GM21737 (cell line): ENCODE measurements at regions not wholly inside any gene's neighbourhood (a gene's known extent, or its start where the extent isn't known, plus 50 kb on each side); places are given as distances from the start of the nearest gene placed in this dataset.
"Not testable (repeated sequence)": the region's sequence is repeated elsewhere in the genome, so short reads cannot be mapped to it uniquely, and the experiment has no call there.

Source experiments
- ATAC-seq: cut with Tn5 transposase; IDR thresholded peaks from one replicate; pipeline ENCODE4 v1.9.1; 2021; ENCODE audit warnings: mild to moderate bottlenecking, moderate library complexity; ENCODE audit not compliant: unreplicated experiment

GRCh38 chr5:124892185-124892848 is 145.9 kb upstream of the ZNF608 start:
- no peak for ATAC-seq

- no peak for ATAC-seq
Measured at GRCh38 chr5:124894541-124894940, 148.1 kb upstream of the ZNF608 start.

GRCh38 chr5:124895236-124895635 is 148.8 kb upstream of the ZNF608 start:
- no peak for ATAC-seq

GRCh38 chr5:124901081-124901480 is 154.6 kb upstream of the ZNF608 start:
- ATAC-seq: no peak

- peak; percentile 99 for ATAC-seq
Measured at GRCh38 chr5:124902097-124902821, 155.8 kb upstream of the ZNF608 start.

GRCh38 chr5:124905256-124906130 is 159.1 kb upstream of the ZNF608 start:
- no peak for ATAC-seq

- ATAC-seq: no peak
Measured at GRCh38 chr5:124906339-124907097, 160.1 kb upstream of the ZNF608 start.

- ATAC-seq: no peak
Measured at GRCh38 chr5:124907098-124907644, 160.7 kb upstream of the ZNF608 start.

- ATAC-seq: peak; percentile 61
Measured at GRCh38 chr5:124908581-124909451, 162.4 kb upstream of the ZNF608 start.

- ATAC-seq: no peak
Measured at GRCh38 chr5:124909734-124910133, 163.3 kb upstream of the ZNF608 start.

GRCh38 chr5:124910354-124911016 is 164.0 kb upstream of the ZNF608 start:
- no peak for ATAC-seq

- ATAC-seq: no peak
Measured at GRCh38 chr5:124912638-124913328, 166.3 kb upstream of the ZNF608 start.

GRCh38 chr5:124913329-124913653 is 166.9 kb upstream of the ZNF608 start:
- ATAC-seq: no peak

- ATAC-seq: not testable (repeated sequence)
Measured at GRCh38 chr5:124916313-124916712, 169.9 kb upstream of the ZNF608 start.

- no peak for ATAC-seq
Measured at GRCh38 chr5:124918618-124919017, 172.2 kb upstream of the ZNF608 start.

GRCh38 chr5:124919076-124919475 is 172.6 kb upstream of the ZNF608 start:
- no peak for ATAC-seq

GRCh38 chr5:124919747-124920525 is 173.5 kb upstream of the ZNF608 start:
- ATAC-seq: no peak
